NCI-H1105 treated with DMSO at 0.1 percent for 48 hours (cell line): ENCODE measurements at regions not wholly inside any gene's neighbourhood (a gene's known extent, or its start where the extent isn't known, plus 50 kb on each side); places are given as distances from the start of the nearest gene placed in this dataset.

ENCODE experiments used
- DNase-seq: peaks from one replicate; lab custom pipeline; 2025; lab: John Stamatoyannopoulos, UW

- DNase-seq = no peak
These were observed 116.6 kb downstream of the SLC25A47 start for GRCh38 chr14:100439781-100440180.

DNA sequence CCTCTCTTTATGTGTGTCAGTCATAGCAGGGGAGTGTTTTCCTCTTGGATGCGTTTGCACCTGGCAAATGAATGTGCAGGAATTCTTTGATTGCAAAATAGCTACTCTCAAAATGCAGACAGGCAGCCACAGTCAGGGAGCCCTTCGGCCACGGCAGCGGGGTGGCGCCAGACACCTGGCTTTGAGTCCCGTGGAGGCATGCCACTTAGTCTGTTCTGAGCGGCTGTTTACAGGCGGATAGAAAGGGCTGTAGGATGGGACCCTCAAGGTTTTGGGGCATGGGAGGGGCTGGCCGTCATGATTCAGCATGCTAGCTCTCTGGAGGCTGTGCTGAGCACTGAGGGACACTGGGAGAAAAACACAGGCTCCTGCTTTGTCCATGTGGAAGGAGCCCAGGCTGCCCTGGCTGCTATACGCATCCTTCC lies 117.1 kb downstream of the SLC25A47 start:
- DNase-seq = peak; percentile 85

- DNase-seq = no peak
These were observed 117.6 kb downstream of the SLC25A47 start for GRCh38 chr14:100440758-100441203.

- DNase-seq = no peak
These were observed 118.3 kb downstream of the SLC25A47 start for GRCh38 chr14:100441271-100441947.

GRCh38 chr14:100442036-100442435 lies 118.9 kb downstream of the SLC25A47 start:
- DNase-seq = no peak

- DNase-seq = peak; percentile 23
These were observed 119.7 kb downstream of the SLC25A47 start for GRCh38 chr14:100442498-100443490.

- DNase-seq = peak; percentile 52
These were observed 120.5 kb downstream of the SLC25A47 start for GRCh38 chr14:100443603-100444002.

GRCh38 chr14:100445436-100446088 lies 122.4 kb downstream of the SLC25A47 start:
- no peak for DNase-seq

GRCh38 chr14:100446572-100446971 lies 123.4 kb downstream of the SLC25A47 start:
- peak; percentile 27 for DNase-seq

DNA sequence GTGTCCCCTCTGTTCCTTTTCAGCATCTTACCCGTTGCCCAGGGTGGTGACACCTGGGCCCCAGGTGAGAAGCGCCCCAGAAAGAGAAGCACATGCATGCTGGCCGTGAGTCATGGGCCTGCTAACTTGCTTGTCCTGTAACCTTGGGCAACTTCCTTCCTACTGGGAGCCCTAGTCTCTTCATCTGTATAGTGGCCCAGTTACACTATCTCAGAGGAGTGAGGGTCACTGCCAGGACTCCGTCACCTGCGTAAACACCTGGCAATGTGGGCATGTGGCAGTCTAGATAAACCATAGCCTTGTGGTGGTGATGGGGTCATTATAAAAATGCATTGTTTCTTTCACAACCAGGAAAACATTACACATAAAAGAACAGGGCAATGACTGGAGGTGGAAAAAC lies 125.2 kb downstream of the SLC25A47 start:
- no peak for DNase-seq

DNA sequence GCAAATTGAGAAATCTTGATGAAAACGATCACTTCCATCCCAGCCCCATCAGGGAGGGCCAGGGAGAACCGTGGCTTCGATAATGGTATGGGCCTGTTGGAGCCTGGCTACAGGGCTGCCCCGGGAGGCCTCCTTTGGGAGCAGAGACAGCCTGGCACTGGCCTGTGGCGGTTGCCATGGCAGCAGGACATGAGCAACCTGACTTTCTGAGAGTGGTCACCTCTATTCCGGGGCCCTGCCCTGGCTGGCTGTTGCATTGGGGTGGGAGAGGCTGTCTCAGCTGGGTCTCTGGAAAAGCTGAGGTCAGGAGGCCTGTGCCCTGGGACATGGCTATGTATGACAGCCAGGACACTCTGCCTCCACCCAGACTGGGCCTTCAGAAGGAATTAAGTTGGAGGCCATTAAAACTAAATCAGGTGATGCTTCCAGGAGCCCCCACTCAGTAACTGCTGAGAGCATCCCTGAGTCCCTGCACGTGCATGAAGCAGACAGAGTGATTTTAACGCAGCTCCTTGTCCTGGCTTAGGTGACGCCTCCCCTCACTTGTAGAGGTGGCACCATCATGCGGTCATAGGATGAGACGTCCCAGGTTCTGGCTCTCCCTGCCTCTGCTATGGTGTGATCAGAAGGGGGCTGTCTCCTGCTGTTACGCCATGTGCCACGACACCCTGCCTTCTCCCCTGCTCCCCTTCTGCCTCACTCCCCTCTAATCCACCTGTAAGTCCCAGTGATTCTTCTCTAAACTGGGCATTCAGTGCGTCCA lies 126.3 kb downstream of the SLC25A47 start:
- no peak for DNase-seq

GRCh38 chr14:100450049-100450448 lies 126.9 kb downstream of the SLC25A47 start:
- no peak for DNase-seq

GRCh38 chr14:100450736-100451135 lies 127.6 kb downstream of the SLC25A47 start:
- DNase-seq = no peak

- DNase-seq = no peak
These were observed 128.1 kb downstream of the SLC25A47 start for GRCh38 chr14:100451264-100451663.

- DNase-seq = no peak
These were observed 130.8 kb downstream of the SLC25A47 start for GRCh38 chr14:100453930-100454329.

DNA sequence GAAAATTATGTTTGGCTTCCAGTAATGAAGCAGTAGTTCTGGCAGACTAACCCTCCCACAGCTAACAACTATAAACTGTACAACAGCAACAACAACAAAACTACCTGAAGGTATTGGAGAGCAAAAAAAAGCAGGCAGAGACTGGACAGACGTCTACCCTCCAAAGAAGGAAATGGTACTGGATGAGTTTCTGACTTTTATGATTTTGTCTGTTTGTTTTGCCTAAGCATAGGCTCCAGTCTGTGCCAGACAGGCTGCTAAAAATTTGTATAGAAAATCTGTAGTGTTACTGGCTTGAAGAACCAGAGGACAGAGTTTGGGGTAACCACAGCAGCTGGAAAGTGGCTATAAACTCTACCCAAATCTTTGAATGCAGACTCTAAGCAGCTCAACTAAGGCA lies 131.3 kb downstream of the SLC25A47 start:
- DNase-seq = peak; percentile 24

DNA sequence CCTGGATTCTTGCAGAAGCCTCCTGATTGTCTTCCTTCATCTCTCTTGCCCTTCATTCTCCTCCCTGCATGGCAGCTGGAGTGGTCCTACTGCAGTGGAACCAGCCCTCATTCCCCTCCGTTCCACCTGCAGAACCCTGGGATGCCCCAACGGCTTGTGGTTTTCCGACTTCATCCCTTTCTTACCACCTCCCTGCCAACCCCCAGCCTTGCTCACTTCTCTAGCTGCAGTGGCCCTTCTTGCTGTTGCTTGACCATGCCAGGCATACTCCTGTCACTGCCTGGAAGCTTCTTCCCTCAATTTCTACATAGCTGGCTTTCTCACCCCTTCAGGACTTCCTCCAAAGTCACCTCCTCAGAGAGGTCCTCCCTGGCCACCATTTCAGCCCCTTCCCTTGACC lies 123.3 kb downstream of the BEGAIN start:
- no peak for DNase-seq

DNA sequence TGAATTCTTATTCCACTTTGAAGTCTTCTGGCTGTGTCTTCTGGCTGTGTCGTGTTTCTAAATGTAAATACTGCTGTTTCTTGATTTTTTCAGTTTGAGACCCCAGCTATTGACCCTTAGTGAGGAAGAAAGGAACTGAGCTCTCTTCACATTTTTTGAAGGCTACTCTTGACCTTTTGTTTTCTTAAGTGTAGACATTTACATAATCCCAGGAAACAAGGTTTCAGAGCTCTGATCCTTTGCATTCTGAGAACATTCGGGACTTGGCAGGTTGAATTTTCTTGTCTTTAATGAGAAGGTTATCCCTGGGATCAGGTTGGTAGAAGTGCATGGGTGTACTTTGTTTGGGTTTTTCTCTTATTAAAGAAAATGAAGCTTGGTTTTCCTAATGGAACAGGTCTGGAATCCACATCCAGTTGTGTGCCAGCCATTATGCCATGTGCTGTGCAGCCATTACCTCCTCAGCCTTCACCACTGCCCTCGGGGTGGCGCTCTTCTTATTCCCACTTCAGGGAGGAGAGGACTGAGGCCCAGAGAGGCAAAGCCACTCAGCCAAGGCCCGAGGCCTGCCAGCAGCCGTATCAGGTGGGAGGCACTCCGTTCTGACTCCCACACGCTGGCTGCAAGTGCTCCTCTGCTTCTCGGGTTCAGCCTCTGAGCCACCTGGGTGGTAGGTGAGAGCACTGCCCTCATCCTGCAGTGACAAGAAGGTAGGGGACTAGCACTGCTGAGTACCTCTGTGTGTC lies 120.9 kb downstream of the BEGAIN start:
- DNase-seq = no peak

DNA sequence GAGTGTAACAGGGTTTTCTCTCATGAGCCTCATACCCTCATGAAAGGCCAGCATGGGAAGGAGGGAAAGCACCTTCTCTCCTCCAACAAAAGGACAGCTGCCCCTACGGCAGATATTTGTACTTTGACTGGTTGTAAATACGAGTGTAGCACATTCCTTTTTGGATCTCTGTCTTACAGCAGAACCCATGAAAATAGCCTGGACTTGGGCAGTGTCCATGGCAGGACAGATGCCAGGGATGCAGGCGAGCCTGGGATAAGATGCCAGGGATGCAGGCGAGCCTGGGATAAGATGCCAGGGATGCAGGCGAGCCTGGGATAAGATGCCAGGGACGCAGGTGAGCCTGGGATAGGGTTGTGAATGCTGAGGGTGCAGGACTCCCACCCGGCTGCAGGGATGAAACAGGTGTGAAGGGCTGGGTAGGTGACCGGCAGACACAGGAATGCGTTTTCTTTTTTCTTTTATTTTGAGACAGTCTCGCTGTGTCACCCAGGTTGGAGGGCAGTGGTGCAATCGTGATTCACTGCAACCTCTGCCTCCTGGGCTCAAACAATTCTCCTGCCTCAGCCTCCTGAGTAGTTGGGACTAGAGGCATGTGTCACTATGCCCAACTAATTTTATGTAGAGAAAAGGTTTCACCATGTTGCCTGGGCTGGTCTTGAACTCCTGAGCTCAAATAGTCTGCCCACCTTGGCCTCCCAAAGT lies 120.0 kb downstream of the BEGAIN start:
- no peak for DNase-seq

DNA sequence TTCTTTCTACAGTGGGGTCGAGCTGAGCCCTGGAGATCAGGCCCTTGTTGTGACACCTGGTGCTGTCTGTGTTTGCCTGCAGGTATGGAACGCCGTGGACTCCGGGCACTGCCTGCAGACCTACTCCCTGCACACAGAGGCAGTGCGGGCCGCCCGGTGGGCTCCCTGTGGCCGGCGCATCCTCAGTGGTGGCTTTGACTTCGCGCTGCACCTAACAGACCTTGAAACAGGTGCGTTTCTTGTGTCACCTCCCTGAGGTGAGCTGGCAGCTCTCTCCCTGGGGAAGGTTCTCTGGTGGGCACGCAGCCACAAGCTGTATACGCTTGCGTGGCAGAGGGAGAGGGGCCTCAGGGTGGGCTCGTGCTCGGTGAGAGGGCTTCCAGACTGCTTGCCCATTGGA lies 119.3 kb downstream of the BEGAIN start:
- DNase-seq = no peak
